Activated CD8-positive, alpha-beta memory T cell treated with anti-CD3 and anti-CD28 coated beads for 36 hours (primary cell): ENCODE measurements at regions not wholly inside any gene's neighbourhood (a gene's known extent, or its start where the extent isn't known, plus 50 kb on each side); places are given as distances from the start of the nearest gene placed in this dataset.

Source experiments
- CTCF ChIA-PET: fragments of 350-600 bp; sonication (Branson Sonifier 250); formaldehyde crosslinking; loops from one replicate; lab custom pipeline; 2021; ENCODE audit warnings: antibody characterized with exemption; lab: Charles Lee
- POLR2A ChIA-PET: fragments of 350-600 bp; sonication (Branson Sonifier 250); formaldehyde crosslinking; loops from one replicate; lab custom pipeline; 2021; ENCODE audit warnings: antibody characterized with exemption; lab: Charles Lee

DNA sequence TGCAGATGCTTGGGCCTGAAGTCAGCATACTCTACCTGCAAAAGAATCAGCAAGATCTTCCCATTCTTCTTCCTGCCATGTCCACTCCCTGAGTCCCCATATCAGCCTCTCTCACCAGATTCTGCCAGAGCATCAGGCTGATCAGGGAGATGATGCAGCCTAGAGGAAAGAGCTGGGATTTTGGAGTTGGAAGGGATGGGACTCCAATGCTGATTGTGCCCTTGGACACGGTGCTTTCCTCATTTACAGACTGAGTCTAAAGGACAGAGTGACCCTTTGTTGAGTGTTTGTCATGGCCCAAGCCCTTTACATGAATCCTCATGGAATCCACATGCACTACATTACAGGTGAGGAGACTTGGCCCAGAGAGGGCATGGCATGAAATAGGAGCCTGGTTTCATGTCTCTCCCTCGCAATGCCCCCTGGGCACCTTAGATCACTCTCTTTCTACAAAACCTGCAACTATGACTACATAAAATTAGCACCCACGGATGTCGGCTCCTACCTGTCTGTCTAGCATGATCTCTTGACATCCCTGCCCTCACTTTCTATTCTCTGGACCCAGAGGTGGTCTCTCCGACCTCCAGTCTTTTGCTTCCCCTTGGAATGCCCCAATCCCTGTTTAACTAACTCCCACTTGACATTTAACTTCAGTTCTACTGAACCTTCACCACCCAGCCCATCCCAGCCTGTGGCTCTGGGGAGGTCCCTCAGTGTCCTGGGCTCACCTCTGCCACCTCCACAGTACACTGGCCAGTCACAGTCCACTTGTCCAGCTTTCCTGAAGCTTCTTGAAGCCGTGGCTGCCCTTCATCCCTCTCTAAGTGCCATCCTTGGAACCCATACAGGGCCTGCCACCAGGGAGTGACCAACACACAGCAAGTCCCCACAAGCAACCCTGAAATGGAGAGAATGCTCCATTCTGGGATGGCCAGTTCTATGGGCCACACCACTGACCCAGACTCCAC is 173.5 kb downstream of the ABHD5 start:
- CTCF ChIA-PET: no interaction called here
- POLR2A ChIA-PET: no interaction called here

DNA sequence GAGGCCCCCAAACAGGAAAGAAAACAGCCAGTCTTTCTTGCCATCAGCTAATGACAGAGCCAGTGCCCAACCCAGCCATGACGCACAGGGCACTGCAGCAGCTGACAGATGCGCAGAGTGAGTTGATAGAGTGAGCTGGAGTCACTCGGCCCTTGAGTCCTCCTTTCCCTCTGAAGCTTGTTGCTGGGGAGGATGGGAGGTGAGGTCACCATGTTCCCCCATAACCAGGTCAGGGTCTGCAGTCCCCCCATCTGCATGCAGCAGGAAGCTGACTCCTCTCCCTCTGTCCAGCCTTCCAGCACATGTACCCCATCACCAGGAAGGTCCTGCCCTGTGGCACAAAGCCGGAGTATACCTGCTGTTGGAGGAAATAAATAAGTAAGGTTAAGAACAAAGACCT is 174.6 kb downstream of the ABHD5 start:
- CTCF ChIA-PET: no interaction called here
- POLR2A ChIA-PET: no interaction called here

DNA sequence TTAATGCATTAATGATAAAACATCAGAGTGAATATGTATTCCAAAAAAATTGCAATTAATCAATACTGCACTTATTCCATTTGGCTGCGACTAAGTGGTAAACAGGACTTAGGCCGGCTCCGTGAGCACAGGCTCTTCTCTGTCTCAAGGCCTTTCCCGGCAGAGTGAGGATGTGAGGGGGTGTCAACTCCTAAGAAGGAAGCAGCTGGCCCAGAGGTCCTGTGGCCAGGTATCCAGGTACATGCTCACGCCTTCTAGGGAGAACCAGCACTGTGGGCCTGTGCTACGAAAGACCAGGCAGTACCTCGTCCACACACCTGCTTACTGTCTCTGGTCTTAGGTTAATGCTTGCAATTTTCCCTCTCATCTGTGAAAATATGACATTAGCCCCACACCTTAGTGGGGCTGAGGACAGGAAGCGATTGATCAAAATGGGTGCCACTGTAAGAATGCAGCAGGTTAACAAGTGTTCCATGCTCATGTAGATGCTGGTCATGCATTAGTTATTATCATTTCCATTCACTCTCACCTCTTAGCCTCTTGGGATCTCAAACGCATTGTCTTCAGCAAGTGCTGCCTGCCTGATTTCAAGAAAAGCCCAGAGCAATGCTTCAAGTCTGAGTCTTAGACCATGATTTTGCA is 175.3 kb downstream of the ABHD5 start:
- ChIA-PET CTCF (no interaction called here), POLR2A (no interaction called here)

DNA sequence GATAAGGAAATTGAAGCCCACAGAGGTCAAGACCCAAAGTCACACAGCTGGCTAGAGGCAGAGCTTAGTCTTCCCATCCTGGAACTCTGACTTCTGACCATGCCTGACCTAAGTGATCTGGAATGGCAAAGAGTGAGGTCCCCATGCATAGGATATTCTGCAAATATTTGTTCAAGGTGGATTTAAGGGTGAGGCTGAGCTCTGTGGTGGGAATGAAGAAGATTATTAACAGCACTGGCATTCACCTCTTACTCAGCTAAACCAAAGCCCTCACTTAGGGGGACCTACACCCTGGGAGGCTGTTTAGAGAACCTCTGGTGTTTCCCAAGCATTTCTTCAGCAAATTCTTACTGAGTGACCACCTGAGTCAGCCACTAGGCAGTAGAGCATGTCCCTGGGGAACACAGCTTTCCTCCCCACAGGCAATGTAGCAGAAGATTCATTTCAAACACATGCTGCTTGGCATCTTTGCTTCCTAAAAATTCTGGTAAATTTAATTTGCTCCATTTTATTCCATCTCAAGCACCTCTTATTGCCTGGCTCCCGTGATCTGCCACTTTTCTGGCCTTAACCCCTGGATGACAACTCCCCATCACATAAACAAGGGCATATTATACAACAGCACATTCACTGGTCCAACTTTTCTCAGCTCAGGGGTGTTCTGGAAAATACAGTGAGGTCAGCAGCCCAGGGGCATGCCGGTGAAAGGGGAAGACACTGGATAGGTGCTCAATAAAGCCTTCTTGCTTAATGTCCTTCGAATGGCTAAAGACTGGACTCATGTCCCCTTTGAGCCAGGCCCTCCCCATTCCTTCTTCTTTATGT is 176.0 kb downstream of the ABHD5 start:
- ChIA-PET CTCF (no interaction called here), POLR2A (no interaction called here)

DNA sequence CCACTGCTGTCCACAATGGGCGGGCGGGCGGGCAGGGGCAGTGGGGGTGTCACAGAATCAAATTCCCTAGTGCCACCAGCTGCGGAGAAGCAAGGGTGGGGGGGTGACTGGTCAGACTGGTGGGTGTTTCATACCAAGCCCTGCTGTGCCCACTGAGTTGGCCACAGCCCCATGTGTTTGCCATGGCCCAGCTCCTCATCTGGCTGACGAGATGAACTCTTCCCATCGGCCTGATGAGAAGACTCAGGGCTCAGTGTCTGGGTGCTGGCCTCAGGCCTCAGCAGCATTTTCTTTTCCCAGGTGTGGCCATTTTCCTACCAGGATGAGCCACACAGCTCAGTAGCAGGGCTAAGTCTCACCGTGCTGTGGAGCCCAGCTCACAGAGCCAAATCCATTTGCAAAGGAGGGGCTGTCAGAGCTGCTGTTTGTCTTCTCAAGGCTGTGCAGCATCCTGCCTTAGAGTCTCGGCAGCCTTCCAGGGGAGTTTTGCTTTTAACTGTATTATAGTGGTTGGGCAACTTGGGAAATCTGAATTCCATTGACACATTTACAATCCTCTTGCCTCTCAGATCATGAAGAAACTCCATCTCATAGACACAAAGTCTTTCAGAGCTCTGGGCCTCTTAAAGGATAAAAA is 176.8 kb downstream of the ABHD5 start:
- CTCF ChIA-PET: no interaction called here

DNA sequence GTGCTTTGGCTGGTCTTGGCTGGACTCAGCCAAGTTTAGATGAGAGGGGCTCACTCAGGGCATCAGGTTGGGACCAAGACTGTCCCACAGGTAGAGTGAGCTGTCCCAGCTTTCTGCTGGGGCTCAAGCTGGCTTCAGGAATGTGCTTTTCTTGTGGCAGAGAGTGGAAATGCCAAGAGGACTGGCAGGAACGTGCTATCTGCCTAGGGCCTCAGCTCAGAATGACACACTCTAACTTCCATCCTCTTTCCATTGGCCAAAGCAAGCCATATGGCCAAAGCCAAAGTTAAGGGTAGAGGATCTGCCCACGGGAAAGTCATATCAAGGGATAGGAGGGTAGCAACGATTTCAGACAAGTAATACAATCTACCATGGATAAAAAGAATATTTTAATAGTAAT is 178.8 kb downstream of the ABHD5 start:
- POLR2A ChIA-PET: no interaction called here
- CTCF ChIA-PET: no interaction called here

More for the DNA sequence above, 176.8 kb downstream of the ABHD5 start:
- POLR2A ChIA-PET: interaction anchor here (0.7 kb wide), 1 partner anchor 25 kb away, joined by 3 read pairs; no protein-coding TSS in a partner anchor

DNA sequence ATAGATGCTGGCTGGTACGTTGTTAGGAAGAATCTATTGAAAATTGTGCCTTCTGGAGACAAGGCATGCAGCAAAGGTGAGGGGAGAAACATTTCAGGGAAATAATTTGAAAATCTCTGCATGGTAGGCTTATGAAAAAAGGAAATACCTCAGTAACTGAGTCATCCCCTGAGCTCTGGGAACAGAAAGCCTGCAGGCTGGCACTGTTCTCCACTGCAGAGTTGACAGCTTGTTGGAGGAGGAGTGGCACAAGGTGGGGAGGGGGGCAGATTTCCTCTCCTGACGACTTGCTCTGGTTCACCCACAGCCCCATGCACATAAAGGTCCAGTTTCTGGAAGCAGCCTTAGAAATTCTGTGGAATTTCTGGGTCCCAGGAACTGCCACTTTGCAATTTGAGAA is 179.4 kb downstream of the ABHD5 start:
- ChIA-PET POLR2A (no interaction called here), CTCF (no interaction called here)

DNA sequence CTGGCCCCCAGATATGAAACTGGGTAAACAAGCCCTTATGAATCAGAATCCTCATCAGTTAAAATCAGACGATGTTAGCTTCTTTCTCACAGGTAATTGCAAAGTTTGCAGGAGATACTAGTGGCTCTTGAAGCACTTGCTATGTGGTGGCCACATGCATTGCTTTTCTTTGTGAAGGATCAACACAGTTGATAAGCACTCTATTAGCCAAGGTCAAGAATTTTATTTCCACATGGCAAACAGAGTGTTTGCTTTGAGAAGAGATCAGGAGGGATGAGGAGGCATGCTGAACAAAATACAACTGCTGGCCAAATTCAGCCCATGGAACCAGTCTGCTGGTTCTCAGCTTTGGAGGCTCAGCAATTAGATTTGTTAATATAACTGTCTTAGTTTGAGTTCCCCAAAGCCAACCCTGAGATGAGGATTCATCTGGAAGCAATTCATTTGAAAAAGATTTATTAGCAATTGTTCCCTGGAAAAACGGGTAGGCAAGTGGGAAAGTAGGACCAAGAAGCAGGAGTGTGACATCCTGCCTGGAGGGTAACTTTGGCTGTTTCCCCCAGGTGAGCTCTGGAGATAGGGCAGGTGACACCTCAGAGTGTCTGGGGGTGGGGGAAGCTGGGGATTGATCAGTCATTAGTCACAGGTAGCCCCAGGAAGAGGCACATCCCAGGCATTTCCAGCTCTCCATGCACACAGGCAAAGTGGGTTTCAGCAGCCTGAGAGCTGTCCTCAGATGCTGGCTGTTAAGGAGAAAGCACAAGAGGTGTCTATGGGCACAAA is 180.3 kb downstream of the ABHD5 start:
- ChIA-PET POLR2A (no interaction called here), CTCF (no interaction called here)

DNA sequence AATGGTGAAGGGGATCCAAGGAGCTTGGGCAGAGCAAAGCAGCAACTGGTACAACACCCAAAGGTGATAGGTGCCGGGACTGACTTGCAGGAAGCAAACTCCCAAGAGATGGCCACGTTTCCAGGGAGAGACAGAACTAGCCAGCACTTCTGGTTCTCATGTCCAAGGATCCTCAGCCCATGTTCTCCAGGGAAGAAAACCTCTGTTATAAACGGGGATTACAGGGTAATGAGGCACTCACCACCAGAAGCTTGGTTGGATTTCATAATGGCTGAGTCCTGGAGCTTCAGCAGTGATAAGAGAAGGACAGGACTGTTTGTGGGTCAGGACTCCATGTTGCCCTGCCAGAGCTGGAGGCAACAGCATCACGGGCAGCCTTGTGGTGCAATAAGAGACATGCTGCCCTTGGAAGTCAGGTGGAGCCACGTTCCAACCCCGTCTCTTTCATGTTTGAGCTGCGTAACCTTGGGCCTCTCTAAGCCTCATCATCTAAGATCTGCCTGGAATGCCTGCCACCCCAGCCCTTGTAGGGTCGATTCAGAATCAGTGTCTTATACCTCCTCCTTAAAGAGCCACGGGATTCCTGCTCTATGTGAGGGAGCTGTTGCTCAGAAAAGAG is 181.0 kb downstream of the ABHD5 start:
- ChIA-PET CTCF (no interaction called here), POLR2A (no interaction called here)

DNA sequence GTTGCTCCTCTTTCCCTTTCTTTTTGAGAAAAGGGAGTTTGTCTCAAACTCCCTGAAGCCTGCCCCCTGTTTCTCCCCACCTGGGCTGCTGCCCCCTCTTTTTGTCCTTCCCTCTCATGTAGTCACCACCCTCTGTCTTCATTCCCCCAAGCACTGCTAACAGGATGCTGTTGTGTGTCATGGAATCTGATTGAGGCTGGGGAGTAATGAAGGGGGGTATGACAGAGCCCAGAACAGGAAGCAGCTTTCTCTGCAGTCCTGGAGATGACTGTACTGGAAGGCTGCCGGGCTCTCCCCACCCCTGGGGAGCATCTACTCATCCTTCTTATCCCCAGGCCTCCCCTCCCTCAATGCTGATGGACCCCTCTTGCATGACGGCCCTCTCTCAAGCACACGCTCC is 181.6 kb downstream of the ABHD5 start:
- CTCF ChIA-PET: no interaction called here
- POLR2A ChIA-PET: no interaction called here

DNA sequence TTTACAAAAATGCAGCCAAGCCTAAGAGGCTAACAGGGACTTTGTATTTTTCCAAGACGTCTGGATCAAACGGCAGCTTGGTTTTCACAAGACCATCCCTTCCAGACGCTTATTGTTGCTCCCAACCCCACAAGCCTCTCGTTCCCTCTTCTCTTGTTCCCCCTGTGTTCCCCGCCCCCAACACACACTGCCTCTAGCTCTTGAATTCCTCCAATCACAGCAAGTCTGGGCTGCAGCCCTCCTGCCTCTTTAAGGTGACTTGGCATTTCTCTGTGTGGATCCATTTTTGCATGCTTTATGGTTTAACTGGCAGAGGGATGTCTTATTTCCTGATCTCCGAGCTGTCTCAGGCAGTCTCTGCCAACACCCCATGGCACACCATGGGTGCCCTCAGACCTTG is 182.2 kb downstream of the ABHD5 start:
- ChIA-PET POLR2A (no interaction called here), CTCF (no interaction called here)

DNA sequence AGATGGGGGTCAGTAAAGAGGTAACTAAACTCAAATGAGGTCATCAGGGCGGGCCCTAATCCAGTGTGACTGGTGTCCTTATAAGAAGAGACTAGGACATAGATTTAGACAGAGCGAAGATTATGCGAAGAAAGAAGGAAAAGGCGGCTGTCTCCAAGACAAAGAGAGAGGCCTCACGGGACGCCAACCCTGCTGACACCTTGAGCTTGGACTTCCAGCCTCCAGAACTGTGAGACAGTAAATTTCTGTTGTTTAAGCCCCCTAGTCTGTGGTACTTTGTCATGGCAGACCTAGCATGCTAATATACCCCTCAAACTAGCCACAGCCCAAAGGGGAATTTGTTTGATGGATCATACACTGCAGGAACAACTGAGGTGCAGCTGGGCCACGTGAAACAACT is 183.0 kb downstream of the ABHD5 start:
- ChIA-PET CTCF (no interaction called here), POLR2A (no interaction called here)

DNA sequence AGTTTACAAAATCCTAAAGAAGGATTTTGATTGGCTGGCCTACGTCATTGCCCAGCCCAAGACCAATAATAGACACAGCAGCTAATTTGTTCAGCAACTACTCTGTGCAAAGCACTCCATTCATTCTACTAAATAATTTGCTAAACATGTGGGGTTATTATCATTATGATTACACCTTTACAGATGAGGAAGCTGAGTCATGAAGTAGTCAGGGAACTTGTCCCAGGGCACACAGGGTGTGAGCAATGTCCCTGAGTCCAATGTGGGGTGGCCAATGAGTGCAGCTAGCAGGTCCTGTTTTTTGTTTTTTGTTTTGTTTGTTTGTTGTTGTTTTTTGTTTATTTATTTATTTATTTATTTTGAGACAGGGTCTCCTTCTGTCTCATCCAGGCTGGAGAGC is 183.6 kb downstream of the ABHD5 start:
- ChIA-PET POLR2A (no interaction called here), CTCF (no interaction called here)

DNA sequence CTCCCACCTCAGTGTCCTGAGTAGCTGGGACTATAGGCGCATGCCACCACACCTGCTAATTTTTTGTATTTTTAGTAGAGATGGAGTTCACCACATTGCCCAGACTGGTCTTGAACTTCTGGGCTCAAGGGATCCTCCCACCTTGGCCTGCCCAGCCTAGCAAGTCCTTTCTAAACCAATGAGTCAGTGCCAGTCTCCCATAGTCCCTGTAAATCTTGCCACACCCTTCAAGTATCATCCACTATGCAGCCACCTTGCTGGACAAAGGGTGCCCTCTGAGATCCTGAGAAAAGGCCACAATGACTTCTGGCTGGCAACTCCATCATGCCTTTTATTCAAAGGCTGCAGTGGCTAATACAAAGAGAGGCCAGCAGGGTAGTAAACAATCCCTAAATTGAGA is 184.0 kb downstream of the ABHD5 start:
- ChIA-PET CTCF (no interaction called here), POLR2A (no interaction called here)

DNA sequence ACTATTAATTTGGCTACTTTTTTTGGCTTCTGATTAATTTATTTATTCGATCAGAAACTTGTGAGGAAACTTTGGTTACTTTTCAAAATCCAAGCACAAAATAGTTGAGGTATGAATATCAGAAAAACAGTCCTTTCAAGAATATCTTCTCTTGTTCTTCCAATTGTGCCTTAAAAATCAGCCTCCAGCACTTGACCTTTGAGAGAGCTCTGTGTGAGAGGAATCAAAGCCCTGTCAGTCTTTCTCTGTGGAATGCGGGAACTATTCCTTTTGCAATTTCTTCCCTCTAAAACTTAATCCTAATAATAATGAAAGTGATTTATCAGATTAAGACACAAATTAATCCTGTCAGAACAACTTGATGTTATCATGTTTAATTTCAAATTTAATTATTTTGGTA is 185.9 kb downstream of the ABHD5 start:
- ChIA-PET CTCF (no interaction called here), POLR2A (no interaction called here)

DNA sequence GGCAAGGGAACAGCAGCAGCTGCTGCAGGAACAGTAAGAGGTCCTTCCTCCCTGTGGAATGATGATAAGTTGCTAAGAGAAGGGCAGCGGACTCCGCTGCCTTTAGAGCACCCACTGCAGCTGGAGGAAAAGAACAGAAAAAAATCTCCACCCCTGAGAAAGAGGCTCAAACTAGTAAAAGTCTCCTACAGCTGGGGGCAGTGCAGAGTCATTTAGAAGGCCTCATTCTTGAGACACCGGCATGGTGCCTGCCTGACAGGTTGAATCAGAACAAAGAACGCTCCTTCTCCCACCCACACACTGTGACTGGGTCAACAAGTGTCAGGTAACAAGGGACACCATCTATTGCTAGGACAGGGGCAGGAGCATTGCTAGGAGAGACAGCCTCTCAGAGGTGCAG is 188.4 kb downstream of the ABHD5 start:
- ChIA-PET CTCF (no interaction called here), POLR2A (no interaction called here)

DNA sequence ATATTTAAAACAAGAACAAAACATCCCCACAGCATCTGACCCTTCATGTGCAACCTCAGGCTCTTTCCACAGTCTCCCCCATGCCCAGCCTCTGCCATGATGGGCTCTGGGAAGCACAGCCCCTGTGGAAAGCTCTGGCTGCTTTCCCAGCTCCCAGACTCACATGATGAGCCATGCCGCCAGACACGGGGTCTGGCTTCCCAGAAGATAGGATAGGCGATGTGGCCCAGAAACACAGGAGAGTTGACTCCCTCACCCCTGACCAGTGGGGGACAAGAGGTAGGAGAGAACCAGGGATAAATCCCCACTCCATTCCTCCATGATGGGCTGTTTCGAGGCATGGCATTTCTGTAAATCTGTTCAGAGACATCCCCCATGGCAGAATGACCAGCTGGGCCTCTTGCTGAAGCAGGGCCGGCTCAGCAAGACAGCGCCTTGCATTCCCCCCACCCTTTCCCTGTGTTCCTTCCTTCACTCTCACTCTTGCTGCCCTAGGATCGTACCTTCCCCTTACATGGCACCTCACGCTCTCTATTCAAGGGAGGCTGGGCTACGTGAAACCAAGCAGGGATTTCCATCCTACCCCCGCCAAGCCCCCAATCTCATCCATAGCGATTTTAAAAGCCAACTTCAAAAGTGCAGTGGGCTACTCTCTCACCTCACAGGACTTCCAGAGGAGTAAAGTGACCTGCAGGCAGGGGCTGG is 192.4 kb downstream of the ABHD5 start:
- POLR2A ChIA-PET: no interaction called here
- CTCF ChIA-PET: no interaction called here
